Liver (tissue), 8 donors: ENCODE measurements at regions not wholly inside any gene's neighbourhood (a gene's known extent, or its start where the extent isn't known, plus 50 kb on each side); places are given as distances from the start of the nearest gene placed in this dataset.

Experiments
- DNase-seq: peaks from one replicate; pipeline ENCODE4 v3.0.0-alpha.2; 2017; ENCODE audit warnings: low spot score
- H3K27ac ChIP-seq, 2 donors: one replicate each; pipeline ENCODE4 v1.7.0; 2013; ENCODE audit warnings: inconsistent platforms in 2 of 2, low read length in 2 of 2, control low read depth in 1 of 2, low read depth in 1 of 2, mild to moderate bottlenecking in 1 of 2
- H3K27me3 ChIP-seq, 4 donors: one replicate each; pipeline versions ENCODE4 v1.6.1 to v1.7.0; 2013; ENCODE audit warnings: low read length in 3 of 4, inconsistent platforms in 1 of 4, mild to moderate bottlenecking in 1 of 4, moderate library complexity in 1 of 4; ENCODE audit not compliant: control insufficient read depth in 4 of 4, insufficient read depth in 4 of 4
- H3K36me3 ChIP-seq, 4 donors: one replicate each; pipeline versions ENCODE4 v1.6.1 to v1.7.0; 2013; ENCODE audit warnings: low read length in 3 of 4, mild to moderate bottlenecking in 3 of 4, low read depth in 1 of 4, moderate library complexity in 1 of 4; ENCODE audit not compliant: control insufficient read depth in 4 of 4, insufficient read depth in 3 of 4
- H3K4me1 ChIP-seq, 4 donors: one replicate each; pipeline versions ENCODE4 v1.6.1 to v1.7.0; 2013; ENCODE audit warnings: low read length in 3 of 4, mild to moderate bottlenecking in 3 of 4, moderate library complexity in 1 of 4; ENCODE audit not compliant: control insufficient read depth in 4 of 4, insufficient read depth in 4 of 4
- H3K4me3 ChIP-seq, 3 donors: one replicate each; pipeline versions ENCODE4 v1.6.1 to v1.7.0; 2013; ENCODE audit warnings: low read length in 3 of 3, control low read depth in 1 of 3, low read depth in 1 of 3, mild to moderate bottlenecking in 1 of 3
- H3K9ac ChIP-seq, 2 donors: one replicate each; pipeline ENCODE4 v1.7.0; 2013; ENCODE audit warnings: low read length in 2 of 2, mild to moderate bottlenecking in 2 of 2, moderate library complexity in 2 of 2, control low read depth in 1 of 2, low read depth in 1 of 2
- H3K9me3 ChIP-seq, 4 donors: one replicate each; pipeline versions ENCODE4 v1.6.1 to v1.7.0; 2013; ENCODE audit warnings: low read length in 3 of 4; ENCODE audit not compliant: control insufficient read depth in 4 of 4
- EGR1 ChIP-seq, 2 donors: IDR thresholded peaks; 2 replicates each; pipeline ENCODE4 v1.6.1; 2016 to 2018; ENCODE audit warnings: antibody characterized with exemption in 2 of 2, low read depth in 2 of 2
- FOXA1 ChIP-seq: IDR thresholded peaks from 2 replicates; pipeline ENCODE4 v1.6.1; 2016; ENCODE audit warnings: antibody characterized with exemption
- FOXA2 ChIP-seq: IDR thresholded peaks from 2 replicates; pipeline ENCODE4 v1.6.1; 2016; ENCODE audit warnings: antibody characterized with exemption
- GABPA ChIP-seq, 2 donors: IDR thresholded peaks in 1 of 2; conservative IDR thresholded peaks in 1 of 2; 2 replicates each; pipeline ENCODE4 v1.6.1; 2016; ENCODE audit warnings: antibody characterized with exemption in 2 of 2, mild to moderate bottlenecking in 1 of 2, moderate library complexity in 1 of 2
- HNF4A ChIP-seq, 2 donors: conservative IDR thresholded peaks; 2 replicates each; pipeline ENCODE4 v1.6.1; 2016; ENCODE audit warnings: antibody characterized with exemption in 2 of 2, mild to moderate bottlenecking in 2 of 2
- HNF4G ChIP-seq: IDR thresholded peaks from 2 replicates; pipeline ENCODE4 v1.6.1; 2016; ENCODE audit warnings: antibody characterized with exemption
- JUND ChIP-seq, 2 donors: IDR thresholded peaks; 2 replicates each; pipeline ENCODE4 v1.6.1; 2016; ENCODE audit warnings: antibody characterized with exemption in 2 of 2
- NR2F2 ChIP-seq: IDR thresholded peaks from 2 replicates; pipeline ENCODE4 v1.6.1; 2016; ENCODE audit warnings: antibody characterized with exemption
- RAD21 ChIP-seq, 2 donors: IDR thresholded peaks; 2 replicates each; pipeline ENCODE4 v1.6.1; 2016; ENCODE audit warnings: antibody characterized with exemption in 2 of 2, mild to moderate bottlenecking in 2 of 2
- RXRA ChIP-seq, 2 donors: IDR thresholded peaks; 2 replicates each; pipeline ENCODE4 v1.6.1; 2017 to 2018; ENCODE audit warnings: antibody characterized with exemption in 2 of 2, mild to moderate bottlenecking in 1 of 2
- SP1 ChIP-seq: IDR thresholded peaks from 2 replicates; pipeline ENCODE4 v1.6.1; 2018; ENCODE audit warnings: antibody characterized with exemption, mild to moderate bottlenecking
- TAF1 ChIP-seq: conservative IDR thresholded peaks from 2 replicates; pipeline ENCODE4 v1.6.1; 2016; ENCODE audit warnings: antibody characterized with exemption, mild to moderate bottlenecking
- YY1 ChIP-seq: IDR thresholded peaks from 2 replicates; pipeline ENCODE4 v1.6.1; 2016; ENCODE audit warnings: antibody characterized with exemption, mild to moderate bottlenecking
- WGBS: extraction: QIAGEN DNeasy Blood & Tissue Kit; methylation state at CpG from one replicate; pipeline ENCODE4 v1.1.7; 2013; 5-methylcytosine and 5-hydroxymethylcytosine counted together
- TF ChIP-seq, protein P1 (sequence below): fragments of 150-350 bp; IDR thresholded peaks from 2 replicates; pipeline ENCODE4 v1.5.1; 2017; ENCODE audit warnings: improper control_type of control experiment, low read depth, low read length; ENCODE audit not compliant: missing input control
- TF ChIP-seq, protein P2 (sequence below): IDR thresholded peaks from 2 replicates; pipeline ENCODE4 v1.6.1; 2016; ENCODE audit warnings: antibody characterized with exemption, mild to moderate bottlenecking
- TF ChIP-seq, protein P3 (sequence below): IDR thresholded peaks from 2 replicates; pipeline ENCODE4 v1.6.1; 2016; ENCODE audit warnings: antibody characterized with exemption
- TF ChIP-seq, protein P4 (sequence below): IDR thresholded peaks from 2 replicates; pipeline ENCODE4 v1.6.1; 2016; ENCODE audit warnings: antibody characterized with exemption
- TF ChIP-seq, protein P5 (sequence below): IDR thresholded peaks from 2 replicates; pipeline ENCODE4 v1.6.1; 2016; ENCODE audit warnings: antibody characterized with exemption
- donor health status: healthy.
- donor health status: healthy.
- donor health status: healthy.
- donor health status: healthy.
- donor health status: healthy.

DNA sequence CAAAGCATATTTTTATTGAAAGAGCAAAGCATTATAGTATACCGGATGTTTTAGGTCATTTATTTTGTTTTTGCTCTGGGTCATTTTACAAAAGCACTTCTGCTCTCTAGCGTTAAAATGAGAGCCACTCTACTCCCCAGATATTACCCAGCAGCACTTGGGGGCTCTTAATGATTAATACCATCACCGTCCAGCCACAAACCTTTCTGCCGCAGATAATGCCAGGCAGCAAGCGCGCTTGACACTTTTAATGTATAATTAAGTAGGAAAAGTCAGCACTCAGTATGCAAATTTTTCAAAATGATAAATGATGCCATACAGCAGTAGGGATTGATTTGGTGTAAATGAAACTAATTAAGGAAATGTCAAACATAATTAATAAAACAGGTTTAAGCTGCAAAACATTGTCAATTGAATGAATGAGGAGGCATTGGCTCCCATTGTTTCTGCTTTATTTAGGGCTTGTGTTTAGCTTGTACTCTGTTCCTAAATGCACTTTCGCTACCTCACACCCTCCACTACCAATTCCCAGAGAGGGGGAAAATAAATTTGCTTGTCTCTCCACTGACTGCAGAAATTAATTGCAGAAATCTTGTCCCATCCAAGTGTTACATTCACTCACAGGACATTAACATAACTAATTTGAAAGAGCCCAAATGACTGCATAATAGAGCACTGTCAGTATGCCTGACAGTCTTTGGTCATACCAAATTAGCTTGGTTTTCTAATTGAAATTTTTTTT, 358.8 kb upstream of the ARRDC3 start:
- H3K36me3 ChIP-seq: no peaks in the 10 kb centered on the region
- no peak overlapping the region for H3K27ac ChIP-seq
- no peak for DNase-seq
- no peaks in the 10 kb centered on the region for H3K27me3 ChIP-seq
- H3K9me3 ChIP-seq: no peaks in the 10 kb centered on the region
- no peak for TF ChIP-seq EGR1 (IDR thresholded peaks at IDR 0.05; ENCODE audit: low read depth in 2 of 2)
- TF ChIP-seq HNF4A (conservative IDR thresholded peaks at IDR 0.05): no peak
- TF ChIP-seq, protein P1, sequence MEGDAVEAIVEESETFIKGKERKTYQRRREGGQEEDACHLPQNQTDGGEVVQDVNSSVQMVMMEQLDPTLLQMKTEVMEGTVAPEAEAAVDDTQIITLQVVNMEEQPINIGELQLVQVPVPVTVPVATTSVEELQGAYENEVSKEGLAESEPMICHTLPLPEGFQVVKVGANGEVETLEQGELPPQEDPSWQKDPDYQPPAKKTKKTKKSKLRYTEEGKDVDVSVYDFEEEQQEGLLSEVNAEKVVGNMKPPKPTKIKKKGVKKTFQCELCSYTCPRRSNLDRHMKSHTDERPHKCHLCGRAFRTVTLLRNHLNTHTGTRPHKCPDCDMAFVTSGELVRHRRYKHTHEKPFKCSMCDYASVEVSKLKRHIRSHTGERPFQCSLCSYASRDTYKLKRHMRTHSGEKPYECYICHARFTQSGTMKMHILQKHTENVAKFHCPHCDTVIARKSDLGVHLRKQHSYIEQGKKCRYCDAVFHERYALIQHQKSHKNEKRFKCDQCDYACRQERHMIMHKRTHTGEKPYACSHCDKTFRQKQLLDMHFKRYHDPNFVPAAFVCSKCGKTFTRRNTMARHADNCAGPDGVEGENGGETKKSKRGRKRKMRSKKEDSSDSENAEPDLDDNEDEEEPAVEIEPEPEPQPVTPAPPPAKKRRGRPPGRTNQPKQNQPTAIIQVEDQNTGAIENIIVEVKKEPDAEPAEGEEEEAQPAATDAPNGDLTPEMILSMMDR: no peak
- no peak for TF ChIP-seq SP1
- TF ChIP-seq, protein P2, sequence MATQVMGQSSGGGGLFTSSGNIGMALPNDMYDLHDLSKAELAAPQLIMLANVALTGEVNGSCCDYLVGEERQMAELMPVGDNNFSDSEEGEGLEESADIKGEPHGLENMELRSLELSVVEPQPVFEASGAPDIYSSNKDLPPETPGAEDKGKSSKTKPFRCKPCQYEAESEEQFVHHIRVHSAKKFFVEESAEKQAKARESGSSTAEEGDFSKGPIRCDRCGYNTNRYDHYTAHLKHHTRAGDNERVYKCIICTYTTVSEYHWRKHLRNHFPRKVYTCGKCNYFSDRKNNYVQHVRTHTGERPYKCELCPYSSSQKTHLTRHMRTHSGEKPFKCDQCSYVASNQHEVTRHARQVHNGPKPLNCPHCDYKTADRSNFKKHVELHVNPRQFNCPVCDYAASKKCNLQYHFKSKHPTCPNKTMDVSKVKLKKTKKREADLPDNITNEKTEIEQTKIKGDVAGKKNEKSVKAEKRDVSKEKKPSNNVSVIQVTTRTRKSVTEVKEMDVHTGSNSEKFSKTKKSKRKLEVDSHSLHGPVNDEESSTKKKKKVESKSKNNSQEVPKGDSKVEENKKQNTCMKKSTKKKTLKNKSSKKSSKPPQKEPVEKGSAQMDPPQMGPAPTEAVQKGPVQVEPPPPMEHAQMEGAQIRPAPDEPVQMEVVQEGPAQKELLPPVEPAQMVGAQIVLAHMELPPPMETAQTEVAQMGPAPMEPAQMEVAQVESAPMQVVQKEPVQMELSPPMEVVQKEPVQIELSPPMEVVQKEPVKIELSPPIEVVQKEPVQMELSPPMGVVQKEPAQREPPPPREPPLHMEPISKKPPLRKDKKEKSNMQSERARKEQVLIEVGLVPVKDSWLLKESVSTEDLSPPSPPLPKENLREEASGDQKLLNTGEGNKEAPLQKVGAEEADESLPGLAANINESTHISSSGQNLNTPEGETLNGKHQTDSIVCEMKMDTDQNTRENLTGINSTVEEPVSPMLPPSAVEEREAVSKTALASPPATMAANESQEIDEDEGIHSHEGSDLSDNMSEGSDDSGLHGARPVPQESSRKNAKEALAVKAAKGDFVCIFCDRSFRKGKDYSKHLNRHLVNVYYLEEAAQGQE: no peak
- TF ChIP-seq FOXA2: no peak
- no peak for TF ChIP-seq HNF4G
- TF ChIP-seq RAD21 (IDR thresholded peaks at IDR 0.05): no peak
- no peak for TF ChIP-seq RXRA (IDR thresholded peaks at IDR 0.05)
- TF ChIP-seq JUND (IDR thresholded peaks at IDR 0.05): no peak
- TF ChIP-seq TAF1: no peak
- no peak overlapping the region for H3K9ac ChIP-seq
- no peaks in the 10 kb centered on the region for H3K4me1 ChIP-seq
- no peak overlapping the region for H3K4me3 ChIP-seq
- 80% methylated on average over 7 of the region's 7 CpGs for WGBS

DNA sequence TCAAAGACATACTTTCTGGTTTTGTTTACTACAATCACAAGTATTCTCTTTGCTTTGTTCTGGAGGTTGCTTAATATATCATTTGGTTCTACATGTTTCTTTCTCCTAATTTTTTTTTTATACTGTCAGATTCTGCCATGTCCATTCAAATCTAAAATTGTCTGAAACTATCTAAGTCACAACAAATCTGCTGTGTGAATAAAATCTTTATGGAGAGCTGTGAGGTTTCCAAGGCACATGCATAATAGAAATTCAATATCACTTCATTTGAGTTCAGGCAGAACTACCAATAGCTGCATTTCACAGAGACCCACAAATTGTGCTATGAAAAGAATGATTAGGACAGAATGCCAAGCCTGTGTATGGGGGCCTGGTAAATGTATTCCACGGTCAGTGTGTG, 346.9 kb upstream of the ARRDC3 start:
- no peak for DNase-seq
- H3K9me3 ChIP-seq: no peaks in the 10 kb centered on the region
- 81% methylated on average over 1 of the region's 1 CpG for WGBS
- no peak overlapping the region for H3K27ac ChIP-seq
- H3K27me3 ChIP-seq: no peaks in the 10 kb centered on the region
- H3K9ac ChIP-seq: no peak overlapping the region
- no peak overlapping the region for H3K4me3 ChIP-seq
- H3K36me3 ChIP-seq: no peaks in the 10 kb centered on the region
- H3K4me1 ChIP-seq: no peaks in the 10 kb centered on the region
- TF ChIP-seq, protein P3, sequence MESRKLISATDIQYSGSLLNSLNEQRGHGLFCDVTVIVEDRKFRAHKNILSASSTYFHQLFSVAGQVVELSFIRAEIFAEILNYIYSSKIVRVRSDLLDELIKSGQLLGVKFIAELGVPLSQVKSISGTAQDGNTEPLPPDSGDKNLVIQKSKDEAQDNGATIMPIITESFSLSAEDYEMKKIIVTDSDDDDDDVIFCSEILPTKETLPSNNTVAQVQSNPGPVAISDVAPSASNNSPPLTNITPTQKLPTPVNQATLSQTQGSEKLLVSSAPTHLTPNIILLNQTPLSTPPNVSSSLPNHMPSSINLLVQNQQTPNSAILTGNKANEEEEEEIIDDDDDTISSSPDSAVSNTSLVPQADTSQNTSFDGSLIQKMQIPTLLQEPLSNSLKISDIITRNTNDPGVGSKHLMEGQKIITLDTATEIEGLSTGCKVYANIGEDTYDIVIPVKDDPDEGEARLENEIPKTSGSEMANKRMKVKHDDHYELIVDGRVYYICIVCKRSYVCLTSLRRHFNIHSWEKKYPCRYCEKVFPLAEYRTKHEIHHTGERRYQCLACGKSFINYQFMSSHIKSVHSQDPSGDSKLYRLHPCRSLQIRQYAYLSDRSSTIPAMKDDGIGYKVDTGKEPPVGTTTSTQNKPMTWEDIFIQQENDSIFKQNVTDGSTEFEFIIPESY: no peak
- TF ChIP-seq HNF4G (no peak), HNF4A (conservative IDR thresholded peaks at IDR 0.05) (no peak), NR2F2 (no peak), FOXA1 (no peak), TAF1 (no peak), RXRA (IDR thresholded peaks at IDR 0.05) (no peak), YY1 (no peak), GABPA (IDR thresholded peaks at IDR 0.05 in 1 of 2, conservative IDR thresholded peaks at IDR 0.05 in 1 of 2) (no peak), RAD21 (IDR thresholded peaks at IDR 0.05) (no peak), FOXA2 (no peak), JUND (IDR thresholded peaks at IDR 0.05) (no peak)
- TF ChIP-seq, protein P1: no peak
- TF ChIP-seq, protein P4, sequence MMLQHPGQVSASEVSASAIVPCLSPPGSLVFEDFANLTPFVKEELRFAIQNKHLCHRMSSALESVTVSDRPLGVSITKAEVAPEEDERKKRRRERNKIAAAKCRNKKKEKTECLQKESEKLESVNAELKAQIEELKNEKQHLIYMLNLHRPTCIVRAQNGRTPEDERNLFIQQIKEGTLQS: no peak
- TF ChIP-seq, protein P5, sequence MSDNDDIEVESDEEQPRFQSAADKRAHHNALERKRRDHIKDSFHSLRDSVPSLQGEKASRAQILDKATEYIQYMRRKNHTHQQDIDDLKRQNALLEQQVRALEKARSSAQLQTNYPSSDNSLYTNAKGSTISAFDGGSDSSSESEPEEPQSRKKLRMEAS: no peak
- TF ChIP-seq, protein P2: no peak
